GM18499 (cell line): ENCODE measurements at regions not wholly inside any gene's neighbourhood (a gene's known extent, or its start where the extent isn't known, plus 50 kb on each side); places are given as distances from the start of the nearest gene placed in this dataset.
"Not testable (repeated sequence)": the region's sequence is repeated elsewhere in the genome, so short reads cannot be mapped to it uniquely, and the experiment has no call there.

Experiments
- ATAC-seq: cut with Tn5 transposase; IDR thresholded peaks from one replicate; pipeline ENCODE4 v1.9.1; 2021; ENCODE audit warnings: moderate number of reproducible peaks; ENCODE audit not compliant: insufficient read depth, unreplicated experiment

- no peak for ATAC-seq
Measured at GRCh38 chr16:63415014-63415413, 1378.8 kb upstream of the CDH8 start.

- no peak for ATAC-seq
Measured at GRCh38 chr16:63410594-63410993, 1374.4 kb upstream of the CDH8 start.

- no peak for ATAC-seq
Measured at GRCh38 chr16:63403792-63404191, 1367.6 kb upstream of the CDH8 start.

GRCh38 chr16:63388277-63388676 is 1352.0 kb upstream of the CDH8 start:
- ATAC-seq: not testable (repeated sequence)

GRCh38 chr16:63385714-63386432 is 1349.6 kb upstream of the CDH8 start:
- ATAC-seq: no peak

- ATAC-seq: no peak
Measured at GRCh38 chr16:63373744-63374143, 1337.5 kb upstream of the CDH8 start.

- ATAC-seq: no peak
Measured at GRCh38 chr16:63372815-63373214, 1336.6 kb upstream of the CDH8 start.

- no peak for ATAC-seq
Measured at GRCh38 chr16:63372283-63372682, 1336.0 kb upstream of the CDH8 start.

- no peak for ATAC-seq
Measured at GRCh38 chr16:63365649-63366304, 1329.5 kb upstream of the CDH8 start.

GRCh38 chr16:63363738-63364137 is 1327.5 kb upstream of the CDH8 start:
- no peak for ATAC-seq

- ATAC-seq: no peak
Measured at GRCh38 chr16:63361032-63361624, 1324.9 kb upstream of the CDH8 start.

GRCh38 chr16:63349961-63350360 is 1313.7 kb upstream of the CDH8 start:
- ATAC-seq: no peak

- no peak for ATAC-seq
Measured at GRCh38 chr16:63346000-63346399, 1309.8 kb upstream of the CDH8 start.

- no peak for ATAC-seq
Measured at GRCh38 chr16:63337264-63337663, 1301.0 kb upstream of the CDH8 start.

GRCh38 chr16:63331111-63331510 is 1294.9 kb upstream of the CDH8 start:
- ATAC-seq: no peak

- no peak for ATAC-seq
Measured at GRCh38 chr16:63326736-63327339, 1290.6 kb upstream of the CDH8 start.

GRCh38 chr16:63323722-63324705 is 1287.8 kb upstream of the CDH8 start:
- ATAC-seq: no peak

GRCh38 chr16:63323055-63323454 is 1286.8 kb upstream of the CDH8 start:
- ATAC-seq: no peak

GRCh38 chr16:63315229-63315628 is 1279.0 kb upstream of the CDH8 start:
- no peak for ATAC-seq

- no peak for ATAC-seq
Measured at GRCh38 chr16:63312346-63312745, 1276.1 kb upstream of the CDH8 start.
